H1 (cell line): ENCODE measurements at regions not wholly inside any gene's neighbourhood (a gene's known extent, or its start where the extent isn't known, plus 50 kb on each side); places are given as distances from the start of the nearest gene placed in this dataset.

ENCODE experiments used
- CTCF ChIA-PET: fragments of 300-600 bp; sonication (Branson Sonifier 250); formaldehyde crosslinking; loops from one replicate; lab custom pipeline; 2021; ENCODE audit not compliant: partially characterized antibody; lab: Charles Lee
- POLR2A ChIA-PET: fragments of 300-600 bp; sonication (Branson Sonifier 250); formaldehyde crosslinking; loops from one replicate; lab custom pipeline; 2021; ENCODE audit warnings: inconsistent platforms; ENCODE audit not compliant: partially characterized antibody; lab: Charles Lee
- DNase-seq, 2 experiments: peaks; one replicate each; pipeline versions ENCODE4 v3.0.0 to v3.0.0-alpha.2; 2010 to 2022; ENCODE audit warnings: low spot score in 2 of 2, low read depth in 1 of 2, mixed read lengths in 1 of 2
- FAIRE-seq: peaks from 2 replicates; lab custom pipeline; 2011; peaks lifted over from hg19 to GRCh38; lab: Jason Lieb, UNC
- H2AFZ ChIP-seq: 2 replicates; pipeline ENCODE4 v1.8.1; 2012; ENCODE audit warnings: low read length, inconsistent platforms
- H2AK5ac ChIP-seq: 2 replicates; pipeline ENCODE4 v1.6.1; 2013; ENCODE audit warnings: low read depth, low read length
- H2BK120ac ChIP-seq: replicated peaks from 2 replicates; pipeline ENCODE3; 2013; ENCODE audit warnings: low read depth, low read length, inconsistent platforms
- H2BK12ac ChIP-seq: 2 replicates; pipeline ENCODE4 v1.6.1; 2013; ENCODE audit warnings: low read depth, low read length
- H2BK15ac ChIP-seq: 2 replicates; pipeline ENCODE4 v1.6.1; 2013; ENCODE audit warnings: low read length
- H2BK20ac ChIP-seq: 2 replicates; pipeline ENCODE4 v1.6.1; 2013; ENCODE audit warnings: low read length
- H2BK5ac ChIP-seq: 2 replicates; pipeline ENCODE4 v1.6.1; 2013; ENCODE audit warnings: low read depth, low read length
- H3K14ac ChIP-seq: 2 replicates; pipeline ENCODE4 v1.6.1; 2013; ENCODE audit warnings: inconsistent platforms; ENCODE audit not compliant: insufficient read length
- H3K18ac ChIP-seq: 2 replicates; pipeline ENCODE4 v1.6.1; 2013; ENCODE audit warnings: low read length; ENCODE audit errors: extremely low read depth
- H3K23ac ChIP-seq: 2 replicates; pipeline ENCODE4 v1.6.1; 2013; ENCODE audit warnings: inconsistent platforms; ENCODE audit not compliant: insufficient read length
- H3K23me2 ChIP-seq: 2 replicates; pipeline ENCODE4 v1.6.1; 2013; ENCODE audit warnings: low read depth, low read length
- H3K27ac ChIP-seq: 2 replicates; pipeline ENCODE4 v1.6.1; 2011; ENCODE audit warnings: low read depth, low read length, inconsistent platforms
- H3K27me3 ChIP-seq, 4 experiments: replicated peaks in 1 of 4; 1 replicate in 1 of 4; 2 replicates in 3 of 4; pipeline versions ENCODE4 v1.6.1 to v1.8.1; 2011 to 2013; ENCODE audit warnings: low read length in 3 of 4, mild to moderate bottlenecking in 3 of 4, inconsistent platforms in 2 of 4, mixed read lengths in 2 of 4, moderate library complexity in 1 of 4; ENCODE audit not compliant: control insufficient read depth in 3 of 4, insufficient read depth in 3 of 4; ENCODE audit errors: extremely low read depth in 1 of 4
- H3K36me3 ChIP-seq, 4 experiments: 2 replicates each; pipeline versions ENCODE4 v1.6.1 to v1.8.1; 2011 to 2013; ENCODE audit warnings: mild to moderate bottlenecking in 4 of 4, low read length in 3 of 4, moderate library complexity in 2 of 4, control low read depth in 1 of 4, inconsistent platforms in 1 of 4; ENCODE audit not compliant: insufficient read depth in 4 of 4, control insufficient read depth in 2 of 4
- H3K4ac ChIP-seq: replicated peaks from 2 replicates; pipeline ENCODE3; 2013; ENCODE audit warnings: low read length, low read depth, mixed read lengths, inconsistent platforms; ENCODE audit not compliant: insufficient read length
- H3K4me1 ChIP-seq, 4 experiments: replicated peaks in 1 of 4; 1 replicate in 1 of 4; 2 replicates in 3 of 4; pipeline versions ENCODE4 v1.6.1 to v1.8.1; 2011 to 2013; ENCODE audit warnings: low read length in 3 of 4, inconsistent platforms in 2 of 4, mixed read lengths in 1 of 4; ENCODE audit not compliant: insufficient read depth in 4 of 4, control insufficient read depth in 3 of 4
- H3K4me2 ChIP-seq, 2 experiments: 2 replicates each; pipeline versions ENCODE4 v1.6.1 to v1.8.1; 2011 to 2013; ENCODE audit warnings: low read depth in 2 of 2, low read length in 2 of 2, control low read depth in 1 of 2, inconsistent platforms in 1 of 2, mild to moderate bottlenecking in 1 of 2; ENCODE audit not compliant: insufficient read depth in 1 of 2
- H3K4me3 ChIP-seq, 4 experiments: fragments of 200-600, 300-600 bp in 1 of 4; sonication (generic), shearing (Covaris generic), sonication (Bioruptor Twin) in 1 of 4; 2 replicates each; pipeline versions ENCODE4 v1.5.1 to v1.8.1; 2011 to 2016; ENCODE audit warnings: low read length in 4 of 4, low read depth in 3 of 4, control low read depth in 2 of 4, inconsistent platforms in 2 of 4, mild to moderate bottlenecking in 2 of 4, mixed read lengths in 1 of 4, moderate library complexity in 1 of 4; ENCODE audit not compliant: insufficient read depth in 2 of 4; ENCODE audit errors: extremely low read depth in 1 of 4
- H3K56ac ChIP-seq: replicated peaks from 2 replicates; pipeline ENCODE3; 2013; ENCODE audit warnings: low read depth, mild to moderate bottlenecking, mixed read lengths, low read length, inconsistent platforms; ENCODE audit not compliant: insufficient read length
- H3K79me1 ChIP-seq: 2 replicates; pipeline ENCODE4 v1.6.1; 2013; ENCODE audit warnings: low read depth, low read length, control low read depth
- H3K79me2 ChIP-seq, 2 experiments: 2 replicates each; pipeline versions ENCODE4 v1.6.1 to v1.8.1; 2012 to 2013; ENCODE audit warnings: low read length in 2 of 2, mild to moderate bottlenecking in 2 of 2, inconsistent platforms in 1 of 2; ENCODE audit not compliant: insufficient read depth in 2 of 2, control insufficient read depth in 1 of 2
- H3K9ac ChIP-seq, 4 experiments: replicated peaks in 1 of 4; 1 replicate in 1 of 4; 2 replicates in 3 of 4; pipeline versions ENCODE4 v1.6.1 to v1.8.1; 2011 to 2013; ENCODE audit warnings: low read depth in 3 of 4, low read length in 3 of 4, control low read depth in 2 of 4, mild to moderate bottlenecking in 2 of 4, moderate library complexity in 2 of 4, inconsistent platforms in 1 of 4; ENCODE audit errors: extremely low read depth in 1 of 4
- H3K9me3 ChIP-seq, 2 experiments: 2 replicates each; pipeline versions ENCODE4 v1.6.1 to v1.8.1; 2012 to 2013; ENCODE audit warnings: mild to moderate bottlenecking in 2 of 2, moderate library complexity in 2 of 2, control low read depth in 1 of 2, inconsistent platforms in 1 of 2, low read depth in 1 of 2, low read length in 1 of 2, mixed read lengths in 1 of 2; ENCODE audit not compliant: insufficient read depth in 2 of 2
- H4K20me1 ChIP-seq, 2 experiments: replicated peaks in 1 of 2; 2 replicates each; pipeline versions ENCODE3 to v1.8.1; 2011 to 2013; ENCODE audit warnings: inconsistent platforms in 2 of 2, low read length in 2 of 2, mild to moderate bottlenecking in 1 of 2; ENCODE audit not compliant: insufficient read depth in 2 of 2, control insufficient read depth in 1 of 2
- H4K5ac ChIP-seq: 2 replicates; pipeline ENCODE4 v1.6.1; 2013; ENCODE audit warnings: low read length, low read depth, mixed read lengths, inconsistent platforms; ENCODE audit not compliant: insufficient read length
- H4K8ac ChIP-seq: 2 replicates; pipeline ENCODE4 v1.8.0; 2013; ENCODE audit warnings: mild to moderate bottlenecking, moderate library complexity, low read length, inconsistent platforms; ENCODE audit not compliant: insufficient read depth; ENCODE audit errors: extremely low read depth
- H4K91ac ChIP-seq: replicated peaks from 2 replicates; pipeline ENCODE3; 2013; ENCODE audit warnings: low read length, mixed read lengths, inconsistent platforms; ENCODE audit not compliant: insufficient read length
- CHD2 ChIP-seq: IDR thresholded peaks from 2 replicates; pipeline ENCODE4 v1.6.1; 2012; ENCODE audit warnings: low read length, improper control_type of control experiment
- FOSL1 ChIP-seq: IDR thresholded peaks from 2 replicates; pipeline ENCODE4 v1.6.1; 2011; ENCODE audit warnings: mild to moderate bottlenecking, low read depth, low read length, moderate library complexity; ENCODE audit not compliant: insufficient read depth
- GTF2F1 ChIP-seq: IDR thresholded peaks from 2 replicates; pipeline ENCODE4 v1.6.1; 2012; ENCODE audit warnings: low read depth, low read length, improper control_type of control experiment, borderline replicate concordance
- POU5F1 ChIP-seq: IDR thresholded peaks from 2 replicates; pipeline ENCODE4 v1.6.1; 2011; ENCODE audit warnings: low read depth, mild to moderate bottlenecking, low read length, moderate library complexity
- RNF2 ChIP-seq: fragments of 200-900, 300-1000 bp; sonication (generic); IDR thresholded peaks from 2 replicates; pipeline ENCODE4 v1.7.1; 2016; ENCODE audit warnings: borderline replicate concordance, low read depth, mild to moderate bottlenecking, antibody characterized with exemption, low read length; ENCODE audit not compliant: poor library complexity, severe bottlenecking; ENCODE audit errors: missing control alignments
- SAP30 ChIP-seq: fragments of 300-600 bp; sonication (generic); IDR thresholded peaks from 2 replicates; pipeline ENCODE4 v1.7.1; 2012; ENCODE audit warnings: low read length, moderate library complexity, mild to moderate bottlenecking, inconsistent platforms; ENCODE audit not compliant: insufficient read depth, insufficient replicate concordance
- WGBS, 2 experiments: shearing (Covaris generic) in 1 of 2; methylation state at CpG; one replicate each; pipeline versions ENCODE4 v1.1.6 to v1.1.7; 2013 to 2015; ENCODE audit warnings: low lambda C conversion rate in 2 of 2, mixed read lengths in 2 of 2, inconsistent platforms in 1 of 2, low coverage in 1 of 2, missing lambda C conversion rate in 1 of 2; ENCODE audit not compliant: insufficient replicate concordance in 2 of 2, insufficient coverage in 1 of 2, insufficient read length in 1 of 2; ENCODE audit errors: extremely low coverage in 1 of 2, missing lambda C conversion rate in 1 of 2; 5-methylcytosine and 5-hydroxymethylcytosine counted together
- TF ChIP-seq, protein P1 (sequence below): IDR thresholded peaks from 2 replicates; pipeline ENCODE4 v1.6.1; 2011; ENCODE audit warnings: low read depth, mild to moderate bottlenecking, low read length; ENCODE audit not compliant: insufficient read depth

DNA sequence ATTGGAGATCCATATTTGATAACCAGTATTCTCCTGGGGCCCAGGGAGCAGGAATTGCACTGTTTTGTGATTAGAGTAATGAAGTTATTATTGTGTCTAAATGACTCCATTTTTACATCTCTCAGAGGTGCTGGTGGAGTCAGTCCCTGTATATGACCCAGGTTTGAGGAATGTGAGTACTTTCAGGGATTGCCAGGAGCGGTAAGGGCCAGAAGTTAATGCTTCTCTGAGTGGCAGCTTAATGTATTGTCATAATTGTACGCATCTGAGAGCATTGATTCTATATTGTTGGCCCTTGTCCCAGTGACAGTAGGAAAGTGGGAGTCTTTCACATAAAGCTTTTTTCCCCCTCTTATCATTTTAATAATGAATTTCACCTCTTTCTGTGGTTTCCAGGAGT lies 146.2 kb downstream of the GATB start:
- Histone ChIP-seq H3K4me2 (no peak overlapping the region), H3K27ac (no peak overlapping the region), H2AFZ (no peak overlapping the region), H3K9ac (no peak overlapping the region), H3K4ac (no peak overlapping the region), H2AK5ac (no peak overlapping the region), H3K23ac (no peak overlapping the region), H3K36me3 (no peaks in the 10 kb centered on the region), H3K27me3 (no peaks in the 10 kb centered on the region), H2BK12ac (no peak overlapping the region), H2BK120ac (no peak overlapping the region), H2BK15ac (no peak overlapping the region), H3K18ac (no peak overlapping the region), H3K56ac (no peak overlapping the region), H4K20me1 (no peaks in the 10 kb centered on the region), H3K4me1 (no peaks in the 10 kb centered on the region), H4K5ac (no peak overlapping the region), H3K79me1 (no peaks in the 10 kb centered on the region; the same call in 1 of the 2 replicates), H3K23me2 (no peaks in the 10 kb centered on the region; the same call in 1 of the 2 replicates), H3K4me3 (no peak overlapping the region), H2BK20ac (no peak overlapping the region), H3K79me2 (peaks cover 0 to 14% of the 10 kb centered on the region in 2 experiments; a peak in 2 of 4 replicates), H3K9me3 (no peaks in the 10 kb centered on the region), H2BK5ac (no peak overlapping the region), H3K14ac (no peak overlapping the region), H4K8ac (no peak overlapping the region), H4K91ac (no peak overlapping the region)
- TF ChIP-seq, protein P1, sequence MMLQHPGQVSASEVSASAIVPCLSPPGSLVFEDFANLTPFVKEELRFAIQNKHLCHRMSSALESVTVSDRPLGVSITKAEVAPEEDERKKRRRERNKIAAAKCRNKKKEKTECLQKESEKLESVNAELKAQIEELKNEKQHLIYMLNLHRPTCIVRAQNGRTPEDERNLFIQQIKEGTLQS: no peak
- TF ChIP-seq SAP30 (no peak), RNF2 (no peak), FOSL1 (no peak), CHD2 (no peak), POU5F1 (no peak), GTF2F1 (no peak)
- no peak for DNase-seq
- no peak for FAIRE-seq
- WGBS, 2 experiments: 92% methylated on average over 2 of the region's 2 CpGs; no CpG with 5 or more reads in 1 of the 2 experiments
- POLR2A ChIA-PET: no interaction called here
- CTCF ChIA-PET: interaction anchor here (0.6 to 3.4 kb wide), 6 partner anchors 9 to 147 kb away, joined by 3 to 16 read pairs (median 4); no protein-coding TSS in a partner anchor
